BE2C (cell line): ENCODE measurements at regions not wholly inside any gene's neighbourhood (a gene's known extent, or its start where the extent isn't known, plus 50 kb on each side); places are given as distances from the start of the nearest gene placed in this dataset.
A peak's percentile ranks its signal among the peaks of the same experiment; 100 is the strongest.

Source experiments
- DNase-seq: peaks from one replicate; pipeline ENCODE4 v3.0.0-alpha.2; 2020
- H3K27me3 ChIP-seq: fragments of 250-450 bp; sonication (Bioruptor Pico); 2 replicates; pipeline ENCODE4 v1.5.1; 2020; ENCODE audit warnings: mild to moderate bottlenecking
- H3K36me3 ChIP-seq: fragments of 250-450 bp; sonication (Bioruptor Pico); 2 replicates; pipeline ENCODE4 v1.5.1; 2020; ENCODE audit warnings: mild to moderate bottlenecking
- H3K4me1 ChIP-seq: fragments of 250-450 bp; sonication (Bioruptor Pico); 2 replicates; pipeline ENCODE4 v1.5.1; 2020
- H3K4me3 ChIP-seq: 2 replicates; pipeline ENCODE4 v1.5.1; 2011; ENCODE audit warnings: low read depth, low read length
- H3K9me3 ChIP-seq: fragments of 250-450 bp; sonication (Bioruptor Pico); 2 replicates; pipeline ENCODE4 v1.5.1; 2020
- TF ChIP-seq, protein P1 (sequence below): IDR thresholded peaks from 2 replicates; pipeline ENCODE4 v1.5.1; 2012; ENCODE audit warnings: mild to moderate bottlenecking, low read depth, low read length

DNA sequence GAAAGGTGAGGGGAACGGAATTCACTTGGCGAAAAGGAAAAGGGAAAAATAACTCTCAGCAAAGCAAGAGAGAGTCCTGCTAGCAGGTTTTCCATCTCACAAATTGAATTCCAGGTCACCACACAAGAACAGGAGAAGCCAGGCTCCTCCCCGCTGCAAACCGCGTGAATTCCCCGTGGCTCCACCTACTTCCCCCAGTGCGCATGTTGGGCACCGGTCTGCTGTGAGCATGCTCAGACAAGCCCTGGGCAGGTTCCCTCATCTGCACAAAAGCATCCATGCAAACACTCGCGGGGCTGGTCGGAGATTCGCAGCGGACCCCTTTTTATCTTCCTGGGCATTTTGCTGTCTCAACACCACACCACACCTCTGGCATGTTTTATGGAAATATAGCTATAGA, 58.5 kb upstream of the S1PR3 start:
- Histone ChIP-seq H3K36me3 (no peaks in the 10 kb centered on the region), H3K4me1 (peaks cover 8% of the 10 kb centered on the region), H3K4me3 (peak overlapping the region; percentile 41), H3K27me3 (no peaks in the 10 kb centered on the region), H3K9me3 (no peaks in the 10 kb centered on the region)
- peak; percentile 85 for DNase-seq
- TF ChIP-seq, protein P1, sequence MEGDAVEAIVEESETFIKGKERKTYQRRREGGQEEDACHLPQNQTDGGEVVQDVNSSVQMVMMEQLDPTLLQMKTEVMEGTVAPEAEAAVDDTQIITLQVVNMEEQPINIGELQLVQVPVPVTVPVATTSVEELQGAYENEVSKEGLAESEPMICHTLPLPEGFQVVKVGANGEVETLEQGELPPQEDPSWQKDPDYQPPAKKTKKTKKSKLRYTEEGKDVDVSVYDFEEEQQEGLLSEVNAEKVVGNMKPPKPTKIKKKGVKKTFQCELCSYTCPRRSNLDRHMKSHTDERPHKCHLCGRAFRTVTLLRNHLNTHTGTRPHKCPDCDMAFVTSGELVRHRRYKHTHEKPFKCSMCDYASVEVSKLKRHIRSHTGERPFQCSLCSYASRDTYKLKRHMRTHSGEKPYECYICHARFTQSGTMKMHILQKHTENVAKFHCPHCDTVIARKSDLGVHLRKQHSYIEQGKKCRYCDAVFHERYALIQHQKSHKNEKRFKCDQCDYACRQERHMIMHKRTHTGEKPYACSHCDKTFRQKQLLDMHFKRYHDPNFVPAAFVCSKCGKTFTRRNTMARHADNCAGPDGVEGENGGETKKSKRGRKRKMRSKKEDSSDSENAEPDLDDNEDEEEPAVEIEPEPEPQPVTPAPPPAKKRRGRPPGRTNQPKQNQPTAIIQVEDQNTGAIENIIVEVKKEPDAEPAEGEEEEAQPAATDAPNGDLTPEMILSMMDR, result no peak

DNA sequence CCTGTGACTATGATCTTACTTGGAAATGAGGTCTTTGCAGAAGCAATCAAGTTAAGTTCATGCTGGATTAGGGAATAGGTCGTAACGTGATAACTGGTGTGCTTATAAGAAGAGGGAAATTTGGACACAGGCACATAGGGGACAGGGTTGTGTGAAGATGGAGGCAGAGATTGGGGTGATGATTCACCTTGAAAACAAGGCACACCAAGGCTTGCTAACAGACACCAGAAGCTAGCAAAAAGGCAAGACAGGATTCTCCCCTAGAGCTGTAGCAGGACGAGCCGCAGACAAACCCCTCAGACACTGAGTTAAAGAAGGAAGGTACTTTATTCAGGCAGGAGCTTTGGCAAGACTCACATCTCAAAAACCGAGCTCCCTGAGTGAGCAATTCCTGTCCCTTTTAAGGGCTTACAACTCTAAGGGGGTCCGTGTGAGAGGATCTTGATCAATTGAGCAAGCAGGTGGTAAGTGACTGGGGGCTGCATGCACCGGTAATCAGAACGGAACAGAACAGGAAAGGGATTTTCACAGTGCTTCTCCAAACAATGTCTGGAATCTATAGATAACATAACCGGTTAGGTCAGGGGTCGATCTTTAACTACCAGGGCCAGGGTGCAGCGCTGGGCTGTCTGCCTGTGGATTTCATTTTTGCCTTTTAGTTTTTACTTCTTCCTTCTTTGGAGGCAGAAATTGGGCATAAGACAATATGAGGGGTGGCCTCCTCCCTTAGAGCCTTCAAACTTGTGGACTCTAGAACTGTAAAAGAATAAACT, 57.5 kb upstream of the S1PR3 start:
- Histone ChIP-seq H3K27me3 (no peaks in the 10 kb centered on the region), H3K9me3 (no peaks in the 10 kb centered on the region), H3K4me3 (no peak overlapping the region), H3K4me1 (peaks cover 8% of the 10 kb centered on the region), H3K36me3 (no peaks in the 10 kb centered on the region)
- DNase-seq, result no peak
- TF ChIP-seq, protein P1, result no peak

DNA sequence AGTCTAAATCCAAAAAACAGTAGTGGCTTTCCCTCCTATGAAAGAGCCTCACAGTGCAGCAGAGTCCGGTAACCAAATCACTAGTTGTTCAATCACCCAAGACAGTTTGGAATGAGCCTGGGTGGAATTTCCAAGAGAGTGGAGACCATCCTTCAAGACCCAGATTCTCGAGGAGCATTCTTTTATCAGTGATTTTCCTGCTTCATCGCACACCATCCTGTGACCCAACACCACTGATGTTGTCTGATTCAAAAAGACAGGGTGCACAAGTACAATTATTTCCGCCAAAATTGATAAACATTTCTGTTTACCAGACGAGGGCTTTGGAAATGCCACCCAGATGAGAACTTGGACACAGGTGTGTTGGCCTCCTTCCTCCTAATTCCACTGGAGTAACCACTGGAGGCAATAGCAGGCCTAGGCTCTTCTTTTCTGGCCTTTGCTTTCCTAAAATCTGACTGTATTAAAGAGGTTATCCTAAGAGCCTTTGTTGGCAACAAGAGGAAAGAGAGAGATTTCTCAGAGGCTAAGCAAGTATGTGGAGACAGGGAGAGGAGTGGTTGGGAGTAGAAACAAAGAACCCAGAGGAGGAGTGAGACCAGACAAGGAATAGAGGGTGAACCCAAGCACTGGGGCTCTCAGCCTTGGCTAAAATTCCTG, 56.3 kb upstream of the S1PR3 start:
- H3K27me3 ChIP-seq, result no peaks in the 10 kb centered on the region
- no peak for DNase-seq
- no peaks in the 10 kb centered on the region for H3K9me3 ChIP-seq
- H3K36me3 ChIP-seq, result no peaks in the 10 kb centered on the region
- no peak overlapping the region for H3K4me3 ChIP-seq
- TF ChIP-seq, protein P1, result no peak
- peaks cover 8% of the 10 kb centered on the region for H3K4me1 ChIP-seq

DNA sequence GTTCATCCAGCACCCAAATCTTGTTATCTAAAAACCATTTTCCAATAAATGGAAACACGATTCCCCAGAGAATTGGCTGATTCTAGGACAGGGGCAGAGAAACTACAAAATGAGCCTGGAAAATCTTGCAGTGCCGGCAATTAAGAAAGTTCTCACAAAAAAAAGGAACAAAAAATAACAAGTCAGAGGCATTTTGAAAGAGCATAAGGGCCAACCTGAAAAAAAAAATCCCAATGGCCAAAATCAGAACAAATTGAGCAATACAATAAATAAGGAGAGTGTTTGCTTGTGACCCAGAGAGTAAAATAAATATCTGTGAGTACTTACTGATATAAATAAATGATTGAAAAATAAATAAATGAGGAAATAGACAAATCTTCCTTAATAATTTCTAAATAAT, 55.1 kb upstream of the S1PR3 start:
- TF ChIP-seq, protein P1, result no peak

DNA sequence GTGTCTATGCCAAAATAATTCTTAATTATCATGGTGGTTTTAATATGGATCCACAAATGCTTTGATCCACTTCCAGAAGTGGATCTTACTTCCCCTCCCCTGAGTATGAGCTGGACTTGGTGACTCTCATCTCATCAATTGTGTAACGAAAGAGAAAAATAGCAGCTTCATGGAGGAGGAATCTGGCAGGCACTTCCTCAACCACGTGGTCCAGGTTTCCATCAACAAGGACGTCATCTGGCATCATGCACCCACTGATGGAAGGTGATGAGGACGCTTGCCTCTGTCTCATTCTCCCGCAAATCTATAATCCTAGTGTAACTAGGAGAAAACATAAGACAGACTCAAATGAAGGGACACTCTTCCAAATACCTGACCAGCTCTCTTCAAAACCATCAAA, 54.6 kb upstream of the S1PR3 start:
- TF ChIP-seq, protein P1, result no peak
- Histone ChIP-seq H3K4me3 (no peak overlapping the region), H3K27me3 (no peaks in the 10 kb centered on the region), H3K36me3 (no peaks in the 10 kb centered on the region), H3K4me1 (peaks cover 8% of the 10 kb centered on the region), H3K9me3 (no peaks in the 10 kb centered on the region)
- DNase-seq, result no peak

More for the DNA sequence above, 55.1 kb upstream of the S1PR3 start:
- no peaks in the 10 kb centered on the region for H3K36me3 ChIP-seq
- H3K27me3 ChIP-seq, result no peaks in the 10 kb centered on the region
- peaks cover 8% of the 10 kb centered on the region for H3K4me1 ChIP-seq
- no peak for DNase-seq
- H3K4me3 ChIP-seq, result no peak overlapping the region
- no peaks in the 10 kb centered on the region for H3K9me3 ChIP-seq

DNA sequence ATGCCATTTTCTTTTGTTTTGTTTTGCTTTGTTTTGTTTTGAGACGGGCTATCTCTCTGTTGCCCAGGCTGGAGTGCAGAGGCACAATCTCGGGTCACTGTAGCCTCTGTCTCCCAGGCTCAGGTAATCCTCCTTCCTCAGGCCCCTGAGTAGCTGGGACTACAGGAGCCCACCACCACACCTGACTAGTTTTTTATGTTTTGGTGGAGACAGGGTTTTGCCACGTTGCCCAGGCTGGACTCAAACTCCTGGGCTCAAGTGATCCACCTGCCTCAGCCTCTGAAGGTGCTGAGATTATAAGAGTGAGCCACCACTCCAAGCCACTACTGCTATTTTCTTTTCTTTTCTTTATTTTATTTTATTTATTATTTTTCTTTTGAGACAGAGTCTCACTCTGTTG, 54.0 kb upstream of the S1PR3 start:
- H3K27me3 ChIP-seq, result no peaks in the 10 kb centered on the region
- no peaks in the 10 kb centered on the region for H3K36me3 ChIP-seq
- H3K4me3 ChIP-seq, result no peak overlapping the region
- TF ChIP-seq, protein P1, result no peak
- H3K9me3 ChIP-seq, result no peaks in the 10 kb centered on the region
- peaks cover 7% of the 10 kb centered on the region for H3K4me1 ChIP-seq
- DNase-seq, result no peak
